HG02678 (cell line): ENCODE measurements at regions not wholly inside any gene's neighbourhood (a gene's known extent, or its start where the extent isn't known, plus 50 kb on each side); places are given as distances from the start of the nearest gene placed in this dataset.

Source experiments
- ATAC-seq: cut with Tn5 transposase; IDR thresholded peaks from one replicate; pipeline ENCODE4 v1.9.1; 2021; ENCODE audit warnings: mild to moderate bottlenecking, moderate library complexity; ENCODE audit not compliant: unreplicated experiment

- no peak for ATAC-seq
These were observed 402.4 kb upstream of the C2CD4B start for GRCh38 chr15:62567501-62567900.

GRCh38 chr15:62568004-62568403, 402.9 kb upstream of the C2CD4B start:
- ATAC-seq, result no peak

DNA sequence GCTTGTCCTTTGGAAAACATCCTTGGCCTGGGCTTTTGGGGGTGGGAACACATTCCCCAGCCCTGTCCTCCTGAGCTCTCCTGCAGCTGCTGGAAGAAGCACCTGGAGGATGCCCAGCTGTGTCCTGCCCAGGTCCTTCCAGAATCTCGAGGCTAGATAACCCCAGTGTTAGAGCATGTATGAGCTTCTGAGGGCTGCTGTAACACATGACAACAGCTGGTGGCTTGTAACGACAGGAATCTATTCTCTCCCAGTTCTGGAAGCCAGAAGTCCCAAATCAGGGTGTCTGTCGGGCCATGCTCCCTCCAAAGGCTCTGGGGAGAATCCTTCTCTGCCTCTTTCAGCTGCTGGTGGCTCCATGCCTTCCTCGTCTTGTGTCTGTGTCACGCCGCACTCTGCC, 403.6 kb upstream of the C2CD4B start:
- no peak for ATAC-seq

- no peak for ATAC-seq
These were observed 404.6 kb upstream of the C2CD4B start for GRCh38 chr15:62569460-62570404.

GRCh38 chr15:62570405-62570783, 405.3 kb upstream of the C2CD4B start:
- no peak for ATAC-seq

- no peak for ATAC-seq
These were observed 406.0 kb upstream of the C2CD4B start for GRCh38 chr15:62571072-62571471.

DNA sequence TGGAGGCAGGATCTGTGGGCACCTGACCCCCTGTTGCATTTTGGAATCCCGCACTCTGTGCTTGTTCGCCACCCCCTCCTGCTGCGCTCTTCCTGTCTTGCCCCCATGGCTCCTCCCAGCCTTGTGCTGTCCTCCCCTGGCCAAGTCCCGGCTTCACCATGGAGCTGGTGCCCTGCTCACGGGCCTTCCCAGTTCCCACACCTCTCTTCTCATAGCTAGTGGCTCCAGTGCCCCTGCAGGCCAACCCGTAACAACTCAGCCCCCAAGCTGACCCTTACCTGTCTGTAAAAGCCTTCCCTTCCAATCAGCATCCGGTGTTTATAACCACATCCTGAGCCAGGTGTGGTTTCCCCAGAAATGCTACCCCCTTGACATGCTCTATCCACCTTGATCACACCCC, 407.7 kb upstream of the C2CD4B start:
- no peak for ATAC-seq

- no peak for ATAC-seq
These were observed 408.8 kb upstream of the C2CD4B start for GRCh38 chr15:62573876-62574275.

GRCh38 chr15:62578546-62578945, 413.5 kb upstream of the C2CD4B start:
- ATAC-seq, result no peak

DNA sequence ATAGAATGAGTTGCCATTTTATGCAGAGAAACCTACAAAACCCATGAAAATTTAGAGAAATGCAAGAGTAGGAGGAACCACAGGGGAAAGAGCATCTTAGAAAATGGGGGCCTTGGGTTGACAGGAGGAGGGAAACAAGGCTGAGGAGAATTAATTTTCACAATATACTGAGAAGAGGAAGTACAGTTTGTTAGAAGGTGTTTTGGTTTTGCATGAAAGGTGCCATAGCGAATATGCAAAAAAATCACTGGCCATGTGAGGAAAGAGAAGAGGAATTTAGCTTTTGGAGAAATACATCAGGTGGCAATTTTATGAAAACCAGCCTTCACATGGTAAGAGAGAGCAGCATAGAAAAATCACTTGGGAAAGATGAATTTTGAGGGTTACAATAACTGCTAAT, 413.9 kb upstream of the C2CD4B start:
- no peak for ATAC-seq

DNA sequence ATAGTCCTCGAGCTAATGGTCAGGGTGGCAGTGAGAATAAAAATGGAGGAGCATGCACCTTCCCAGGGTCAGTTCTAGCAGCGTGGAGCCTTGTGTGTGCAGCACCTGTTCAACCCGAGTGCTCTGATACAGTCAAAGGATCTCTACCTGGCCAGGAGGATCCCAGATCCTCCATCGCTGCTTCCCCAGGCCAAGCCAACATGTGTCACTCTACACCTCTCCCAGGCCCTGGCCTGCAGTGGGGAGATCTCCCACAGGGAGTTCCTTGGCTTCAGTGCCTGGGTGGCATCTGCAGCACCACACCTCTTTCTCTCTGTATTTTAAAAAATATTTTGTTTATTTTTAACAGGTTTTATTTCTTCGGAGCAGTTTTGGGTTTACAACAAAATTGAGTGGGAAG, 414.8 kb upstream of the C2CD4B start:
- no peak for ATAC-seq

GRCh38 chr15:62582580-62582979, 417.5 kb upstream of the C2CD4B start:
- no peak for ATAC-seq

- no peak for ATAC-seq
These were observed 419.5 kb upstream of the C2CD4B start for GRCh38 chr15:62584301-62585235.

DNA sequence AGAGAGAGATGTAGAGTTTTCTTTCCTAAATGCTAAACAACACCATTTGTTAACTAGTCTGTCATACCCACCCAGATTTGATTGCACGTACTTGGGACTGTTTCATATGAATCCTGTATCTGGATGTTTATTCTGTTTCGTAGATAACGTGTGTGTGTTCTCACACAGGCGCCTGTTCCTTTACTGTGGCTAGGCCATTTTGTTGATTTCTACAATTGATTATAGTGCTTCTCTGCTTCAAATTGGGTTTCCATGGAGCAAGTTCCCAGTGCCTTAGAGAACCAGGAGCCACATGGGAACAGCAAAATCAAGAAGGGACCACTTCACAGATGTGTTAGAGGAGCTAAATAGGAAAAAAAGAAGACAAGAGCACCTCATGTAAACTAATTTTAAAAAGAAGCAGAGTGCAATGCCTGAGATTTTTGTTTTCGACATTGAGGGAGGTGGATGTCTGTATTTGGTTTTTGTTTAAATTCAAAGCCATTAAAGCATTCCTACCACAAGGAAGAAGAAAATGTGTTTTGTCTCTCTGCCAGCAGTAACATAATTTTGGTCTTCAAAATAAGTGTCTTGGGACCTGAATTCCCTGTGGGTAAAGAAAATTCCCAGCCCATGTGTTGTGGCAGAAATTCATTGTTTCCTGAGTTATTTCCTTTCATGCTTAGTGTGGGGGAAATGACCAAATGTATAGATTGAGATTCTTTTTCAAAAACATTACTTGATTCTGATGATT, 424.0 kb upstream of the C2CD4B start:
- ATAC-seq, result no peak

GRCh38 chr15:62591842-62592838, 427.1 kb upstream of the C2CD4B start:
- ATAC-seq, result no peak

DNA sequence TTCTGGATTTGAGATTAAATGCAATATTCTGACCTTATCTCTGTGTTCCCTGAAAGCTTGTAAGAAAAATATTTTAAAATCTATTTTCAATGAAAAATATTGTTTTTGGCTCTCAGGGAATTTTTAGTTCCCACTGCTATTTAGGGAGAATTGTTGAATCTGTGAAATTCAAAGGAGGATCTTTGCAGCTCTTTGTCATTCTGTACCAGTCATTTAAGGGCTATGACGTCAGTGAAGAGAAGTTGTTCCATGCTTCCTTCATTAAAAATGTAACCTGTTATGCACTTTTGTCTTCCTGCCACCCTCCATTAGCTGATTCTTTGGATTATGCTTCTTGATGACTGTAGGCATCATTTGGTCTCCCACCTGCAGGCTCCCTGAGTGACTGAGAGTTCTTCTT, 427.8 kb upstream of the C2CD4B start:
- no peak for ATAC-seq

GRCh38 chr15:62593681-62594399, 428.8 kb upstream of the C2CD4B start:
- no peak for ATAC-seq

GRCh38 chr15:62598217-62598616, 433.1 kb upstream of the C2CD4B start:
- no peak for ATAC-seq
